T-helper 1 cell (primary cell): ENCODE measurements at regions not wholly inside any gene's neighbourhood (a gene's known extent, or its start where the extent isn't known, plus 50 kb on each side); places are given as distances from the start of the nearest gene placed in this dataset.
A peak's percentile ranks its signal among the peaks of the same experiment; 100 is the strongest.
"Not testable (repeated sequence)": the region's sequence is repeated elsewhere in the genome, so short reads cannot be mapped to it uniquely, and the experiment has no call there.

Experiments
- DNase-seq, 5 donors: peaks; one replicate each; pipeline ENCODE4 v3.0.0-alpha.2; 2012 to 2020

- DNase-seq: no peak
Observed at GRCh38 chr15:28459279-28459678, 73.5 kb downstream of the GOLGA8G start.

- peak in 1 of 5 donors; percentile 16 for DNase-seq
Observed at GRCh38 chr15:28457396-28457932, 75.3 kb downstream of the GOLGA8G start.

GRCh38 chr15:28456476-28457395, 76.0 kb downstream of the GOLGA8G start:
- DNase-seq: peak in 2 of 5 donors; percentile 3 to 17

- peak in 1 of 5 donors; percentile 24 for DNase-seq
Observed at GRCh38 chr15:28455537-28456475, 77.0 kb downstream of the GOLGA8G start.

- not testable (repeated sequence) for DNase-seq
Observed at GRCh38 chr15:28454751-28455220, 76.3 kb downstream of the GOLGA8F start.
